Retinal pigment epithelial cell (primary cell): ENCODE measurements at regions not wholly inside any gene's neighbourhood (a gene's known extent, or its start where the extent isn't known, plus 50 kb on each side); places are given as distances from the start of the nearest gene placed in this dataset.

Experiments used
- DNase-seq: peaks from one replicate; pipeline ENCODE4 v3.0.0-alpha.2; 2010; ENCODE audit warnings: low read depth
- H3K4me3 ChIP-seq: 2 replicates; pipeline ENCODE4 v1.5.1; 2011; ENCODE audit warnings: mild to moderate bottlenecking, low read length, control low read depth, moderate library complexity
- CTCF ChIP-seq: conservative IDR thresholded peaks from 2 replicates; pipeline ENCODE4 v1.5.1; 2011; ENCODE audit warnings: low read depth, low read length, control low read depth, inconsistent platforms

GRCh38 chr6:153401751-153402150, 270.7 kb upstream of the RGS17 start:
- no peak for DNase-seq
- TF ChIP-seq CTCF, result no peak

GRCh38 chr6:153392156-153392555, 261.1 kb upstream of the RGS17 start:
- DNase-seq, result no peak
- H3K4me3 ChIP-seq, result no peak overlapping the region
- no peak for TF ChIP-seq CTCF

More at GRCh38 chr6:153401751-153402150, 270.7 kb upstream of the RGS17 start:
- no peak overlapping the region for H3K4me3 ChIP-seq

DNA sequence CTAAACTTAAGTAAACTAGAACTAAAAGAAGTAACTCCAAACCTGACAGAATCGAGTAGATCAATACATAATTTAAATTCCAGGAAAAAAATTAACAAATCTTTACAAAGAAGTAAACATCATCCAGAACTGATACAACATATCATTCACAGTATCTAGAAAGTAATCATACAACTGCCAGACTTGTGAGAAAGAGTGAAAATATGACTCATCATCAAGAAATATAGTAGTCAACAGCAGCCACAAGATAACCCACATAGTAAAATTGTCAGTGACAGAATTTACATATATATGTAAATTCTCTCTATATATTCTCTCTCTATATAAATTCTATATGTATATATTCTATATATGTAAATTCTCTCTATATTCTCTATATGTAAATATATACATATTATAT, 242.8 kb upstream of the RGS17 start:
- no peak for DNase-seq
- no peak overlapping the region for H3K4me3 ChIP-seq
- no peak for TF ChIP-seq CTCF

- no peak overlapping the region for H3K4me3 ChIP-seq
- no peak for TF ChIP-seq CTCF
- no peak for DNase-seq
Measured at GRCh38 chr6:153368131-153368530, 237.0 kb upstream of the RGS17 start.

DNA sequence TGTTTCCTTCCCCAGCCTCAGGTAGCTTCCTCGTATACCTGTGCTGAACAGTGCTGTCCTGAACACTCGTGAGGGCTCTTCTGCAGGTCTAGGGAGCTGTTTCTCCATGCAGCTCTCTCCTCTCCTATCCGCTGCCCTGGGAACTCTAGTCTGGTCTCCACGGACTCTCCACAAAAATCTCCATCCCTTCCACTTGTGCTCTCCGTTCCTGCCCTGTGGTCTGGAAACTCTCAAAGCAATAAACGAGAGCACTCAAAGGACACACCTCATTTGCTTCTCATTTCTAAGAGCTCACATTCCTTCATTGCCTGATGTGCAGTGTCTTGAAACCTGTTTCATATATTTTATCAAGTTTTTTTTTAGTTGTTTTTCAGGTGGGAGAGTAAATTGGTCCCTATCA, 235.9 kb upstream of the RGS17 start:
- no peak for TF ChIP-seq CTCF
- no peak overlapping the region for H3K4me3 ChIP-seq
- DNase-seq, result no peak

DNA sequence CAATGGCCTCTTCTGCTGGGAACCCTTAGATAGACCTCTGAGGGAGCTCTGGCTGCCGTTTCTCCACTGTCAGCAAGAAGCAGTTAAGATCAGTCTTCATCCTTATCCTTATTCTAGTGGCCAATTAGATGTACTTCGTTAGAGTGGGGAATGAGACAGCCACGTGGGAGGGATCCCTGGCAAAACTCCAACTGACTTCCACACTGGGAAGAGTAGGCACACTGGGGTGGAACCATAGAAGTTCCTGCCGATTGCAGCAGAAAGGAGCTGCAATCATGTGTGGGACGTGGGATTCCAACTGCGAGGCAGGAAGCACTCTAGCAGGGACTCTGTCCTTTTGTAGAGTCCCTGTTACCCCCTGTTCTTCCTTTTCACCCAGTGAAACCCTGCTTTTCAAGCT, 226.3 kb upstream of the RGS17 start:
- DNase-seq, result no peak
- H3K4me3 ChIP-seq, result no peak overlapping the region
- TF ChIP-seq CTCF, result no peak

DNA sequence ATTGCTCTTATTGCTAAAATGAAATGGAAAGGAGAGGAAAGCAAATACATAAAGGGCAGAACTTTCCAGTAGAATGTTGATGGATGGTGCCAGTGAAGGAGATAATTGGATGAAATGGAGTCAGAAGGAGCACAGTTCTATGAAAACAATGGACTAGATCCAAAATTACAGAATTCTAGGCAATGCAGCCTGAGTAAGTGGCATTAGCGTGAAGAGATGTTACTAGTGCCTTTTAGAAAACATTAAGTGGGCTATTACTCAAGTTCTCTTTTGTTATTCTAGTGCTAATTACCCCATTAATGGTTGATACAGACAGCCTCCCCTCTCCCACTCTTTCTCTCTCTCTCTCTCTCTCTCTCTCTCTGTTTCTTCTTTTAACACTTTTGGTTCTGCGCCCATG, 209.5 kb upstream of the RGS17 start:
- no peak for TF ChIP-seq CTCF
- no peak overlapping the region for H3K4me3 ChIP-seq
- no peak for DNase-seq
